ELR (cell line): ENCODE measurements at regions not wholly inside any gene's neighbourhood (a gene's known extent, or its start where the extent isn't known, plus 50 kb on each side); places are given as distances from the start of the nearest gene placed in this dataset.
"Not testable (repeated sequence)": the region's sequence is repeated elsewhere in the genome, so short reads cannot be mapped to it uniquely, and the experiment has no call there.

Source experiments
- DNase-seq: peaks from one replicate; pipeline ENCODE4 v3.0.0-alpha.2; 2015; ENCODE audit warnings: low read depth

DNA sequence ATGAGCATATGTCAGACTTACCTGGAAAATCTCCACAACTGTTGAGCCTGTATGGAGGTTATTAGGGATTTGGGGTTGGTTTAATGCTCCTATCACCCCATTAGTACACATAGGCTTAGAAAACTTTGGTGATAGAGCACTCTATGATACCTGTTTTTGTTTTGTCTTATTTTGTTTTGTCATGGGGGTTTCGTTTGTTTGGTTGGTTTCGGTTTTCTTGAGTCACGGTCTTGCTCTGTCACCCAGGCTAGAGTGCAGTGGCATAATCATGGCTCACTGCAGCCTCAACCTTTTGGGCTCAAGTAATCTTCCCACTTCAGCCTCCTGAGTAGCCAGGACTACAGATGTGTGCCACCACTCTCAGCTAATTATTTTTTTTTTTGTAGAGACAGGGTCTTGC is 70.0 kb downstream of the MZT1 start:
- DNase-seq = no peak

GRCh38 chr13:72656357-72656756 is 71.1 kb downstream of the MZT1 start:
- no peak for DNase-seq

DNA sequence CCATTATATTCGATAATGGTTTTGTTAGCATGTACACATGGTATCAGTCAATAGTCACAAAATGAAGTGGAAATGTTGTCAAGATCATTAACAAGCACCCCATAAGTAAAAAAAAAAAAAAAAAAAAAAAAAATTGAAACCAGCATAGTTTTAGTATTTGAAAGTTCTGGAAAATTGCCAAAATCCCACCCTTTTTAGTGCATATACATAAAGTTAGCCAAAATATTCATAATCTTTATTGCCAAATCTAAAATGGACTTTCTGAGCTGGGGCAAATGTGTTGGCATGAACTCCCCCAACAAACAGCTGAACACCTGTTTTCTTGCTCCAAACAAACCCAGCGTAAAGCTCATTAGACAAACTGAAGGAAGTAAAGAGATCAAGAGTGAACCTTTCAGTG is 73.9 kb downstream of the MZT1 start:
- no peak for DNase-seq

GRCh38 chr13:72652681-72653080 is 74.7 kb downstream of the MZT1 start:
- peak; percentile 42 for DNase-seq

GRCh38 chr13:72651144-72651543 is 76.3 kb downstream of the MZT1 start:
- peak; percentile 15 for DNase-seq

DNA sequence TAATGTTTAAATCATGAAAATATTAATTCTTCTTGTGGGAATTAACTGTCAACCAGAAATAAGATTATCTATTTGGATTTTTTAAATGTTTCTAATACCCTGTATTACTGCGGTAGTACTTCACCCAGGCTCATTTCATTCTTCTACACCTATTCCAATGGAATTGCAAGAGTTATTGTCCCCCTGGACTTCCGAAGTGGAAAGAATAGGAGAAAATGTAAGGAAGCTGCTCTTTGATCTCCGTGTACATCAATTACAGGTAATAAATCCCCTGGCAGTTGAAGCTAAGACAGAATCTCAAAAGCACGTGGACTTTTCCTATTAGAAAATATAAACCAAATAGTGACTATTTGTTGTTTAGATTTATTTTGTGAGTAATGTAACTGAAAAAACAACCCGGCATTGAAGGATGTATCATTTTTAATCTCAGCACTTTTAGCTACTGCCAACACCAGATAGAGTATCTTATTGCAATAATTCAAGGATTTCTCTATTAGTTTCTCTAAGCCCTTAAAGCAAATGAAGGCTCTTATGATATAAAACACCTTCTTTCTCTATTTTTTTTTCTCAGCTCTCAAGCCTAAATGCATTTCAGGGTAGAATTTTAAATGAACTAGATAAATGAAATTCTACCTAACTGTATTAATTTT is 77.3 kb downstream of the MZT1 start:
- no peak for DNase-seq

DNA sequence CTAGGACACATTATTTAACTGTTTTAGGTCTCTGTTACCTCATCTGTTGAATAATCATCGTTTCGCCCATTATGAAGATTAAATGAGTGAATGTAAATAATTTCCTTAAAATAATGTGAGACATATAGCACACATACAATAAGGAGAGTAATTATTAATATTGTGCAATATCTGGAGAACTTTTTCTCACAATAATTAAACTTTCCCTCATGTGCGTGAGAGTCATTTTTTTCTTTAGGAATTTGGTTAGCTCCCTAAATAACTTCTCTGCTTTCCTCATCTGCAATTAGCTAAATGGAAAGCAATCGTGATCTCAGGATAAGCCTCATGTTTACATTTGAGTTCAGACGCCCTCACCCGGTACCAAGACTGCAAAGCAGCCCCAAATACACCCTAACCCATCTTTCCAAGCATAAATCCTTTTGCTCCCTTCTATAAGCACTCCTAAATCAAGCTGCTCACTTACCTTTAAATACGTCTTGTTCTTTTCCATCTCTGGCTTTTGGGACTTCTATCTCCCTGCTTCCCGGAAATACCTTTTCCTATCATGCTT is 78.8 kb downstream of the MZT1 start:
- DNase-seq = peak; percentile 19

DNA sequence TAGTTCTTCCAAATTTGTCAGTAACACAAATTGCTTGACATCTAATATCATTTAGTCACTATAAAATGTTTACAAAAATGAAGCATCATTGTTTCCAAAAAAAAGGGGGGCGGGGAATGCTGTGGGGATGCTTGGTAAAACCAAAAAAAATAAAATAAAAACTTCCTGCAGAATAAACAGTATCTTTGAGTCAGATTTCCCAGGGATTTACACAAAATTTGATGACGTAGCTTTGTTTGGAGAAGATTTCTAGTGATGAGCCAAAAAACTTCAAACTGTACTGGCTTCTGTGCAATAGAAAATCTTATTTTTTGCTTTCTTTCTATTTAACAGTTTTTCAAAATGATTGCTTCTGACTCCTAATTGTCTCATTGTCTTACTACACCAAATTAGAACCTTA is 80.0 kb downstream of the MZT1 start:
- DNase-seq = no peak

- DNase-seq = no peak
These were observed 81.9 kb downstream of the MZT1 start for GRCh38 chr13:72645521-72645920.

GRCh38 chr13:72643311-72643989 is 84.0 kb downstream of the MZT1 start:
- peak; percentile 65 for DNase-seq

DNA sequence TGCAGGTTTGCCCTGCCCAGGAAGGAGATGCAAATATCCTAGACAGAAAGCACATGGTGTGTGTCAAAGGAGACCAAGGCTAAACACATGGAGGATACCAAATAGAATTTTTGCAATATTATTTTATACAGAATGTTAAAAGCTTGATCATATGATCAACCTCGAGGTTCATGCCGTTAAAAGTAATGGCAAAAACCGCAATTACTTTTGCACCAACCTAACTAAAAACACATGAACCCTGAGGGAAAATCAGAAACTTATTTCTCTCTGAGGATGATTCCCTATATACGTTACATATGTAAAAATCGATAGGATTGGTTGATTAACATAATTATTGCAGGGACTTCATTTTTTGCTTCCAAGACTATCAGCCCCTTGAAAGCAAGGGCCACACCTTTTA is 88.1 kb downstream of the MZT1 start:
- DNase-seq = no peak

GRCh38 chr13:72638059-72638815 is 89.2 kb downstream of the MZT1 start:
- DNase-seq = peak; percentile 15

DNA sequence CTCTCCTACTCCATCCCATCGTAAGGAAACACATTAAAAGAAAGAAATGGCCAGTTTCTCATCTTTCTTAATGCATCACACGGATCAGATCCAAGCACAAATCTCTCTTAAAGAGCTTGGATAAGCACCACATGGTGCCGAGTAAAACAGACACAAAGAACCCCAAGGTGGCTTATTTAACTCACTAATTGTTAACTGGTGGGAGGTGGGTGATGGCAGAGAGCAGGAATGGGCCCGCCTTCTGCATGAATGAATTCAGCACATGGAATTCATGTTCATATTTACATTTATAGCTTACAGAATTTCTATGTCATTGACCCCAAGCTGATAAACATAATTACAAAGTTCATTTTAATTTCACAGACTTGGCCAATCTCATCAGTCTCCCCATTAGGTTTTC is 89.9 kb downstream of the MZT1 start:
- no peak for DNase-seq

DNA sequence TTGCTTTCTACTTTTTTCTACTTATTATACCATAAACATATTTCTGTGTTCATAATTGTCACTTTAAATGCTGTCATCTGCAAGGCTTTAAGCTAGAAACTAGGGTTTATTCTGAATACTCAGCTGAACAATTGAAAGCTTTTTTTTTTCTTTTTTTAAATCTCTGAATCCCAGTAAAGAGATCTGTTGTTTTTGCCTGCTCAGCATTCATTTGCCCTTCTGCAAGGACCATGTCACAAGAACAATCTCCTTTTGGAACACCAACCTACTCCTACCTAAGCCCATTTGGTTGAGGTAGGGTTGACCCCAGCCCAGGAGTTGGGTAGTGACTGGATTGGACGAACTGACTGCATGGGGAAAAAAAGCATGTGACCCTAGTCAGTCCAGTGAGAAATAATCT is 92.6 kb downstream of the MZT1 start:
- no peak for DNase-seq

DNA sequence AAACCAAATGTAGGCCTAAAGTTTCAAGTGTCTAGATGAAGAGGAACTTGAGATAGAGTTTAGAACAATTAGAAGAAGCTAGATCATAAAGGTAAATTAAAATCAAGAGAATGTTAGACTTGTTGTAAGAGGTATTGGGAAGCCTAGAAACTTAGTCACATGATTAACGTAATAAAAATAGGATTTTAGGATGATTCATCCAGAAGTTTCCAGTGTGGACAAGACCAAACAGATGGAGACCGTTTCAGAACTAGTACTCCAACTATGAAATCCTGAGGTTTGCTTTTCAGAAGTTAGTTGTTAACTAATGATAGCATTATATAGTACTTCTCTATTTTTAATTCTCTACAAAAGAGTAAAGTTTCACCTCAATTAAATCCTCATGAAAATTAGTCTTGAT is 104.9 kb downstream of the MZT1 start:
- DNase-seq = no peak

DNA sequence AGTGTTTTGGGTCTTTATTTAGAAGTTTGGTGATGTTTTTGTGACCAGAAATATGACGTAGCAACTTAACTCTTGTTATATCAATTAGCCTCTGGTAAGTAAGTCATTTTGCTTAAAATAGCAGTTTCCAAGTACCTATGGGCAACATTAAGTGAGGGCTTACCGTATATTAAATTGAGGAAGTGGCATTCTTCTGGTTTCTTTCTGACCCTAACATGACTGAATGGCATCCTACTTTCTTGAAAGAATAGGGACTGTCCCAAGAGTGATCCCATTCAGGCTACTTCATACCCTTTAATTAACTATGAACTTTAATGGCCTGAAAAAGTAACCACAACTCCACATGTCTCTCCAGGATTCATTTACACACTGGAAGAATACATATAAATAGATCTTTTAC is 106.6 kb downstream of the MZT1 start:
- DNase-seq = no peak

GRCh38 chr13:72617951-72618350 is 109.5 kb downstream of the MZT1 start:
- no peak for DNase-seq

GRCh38 chr13:72617186-72617585 is 110.2 kb downstream of the MZT1 start:
- no peak for DNase-seq

DNA sequence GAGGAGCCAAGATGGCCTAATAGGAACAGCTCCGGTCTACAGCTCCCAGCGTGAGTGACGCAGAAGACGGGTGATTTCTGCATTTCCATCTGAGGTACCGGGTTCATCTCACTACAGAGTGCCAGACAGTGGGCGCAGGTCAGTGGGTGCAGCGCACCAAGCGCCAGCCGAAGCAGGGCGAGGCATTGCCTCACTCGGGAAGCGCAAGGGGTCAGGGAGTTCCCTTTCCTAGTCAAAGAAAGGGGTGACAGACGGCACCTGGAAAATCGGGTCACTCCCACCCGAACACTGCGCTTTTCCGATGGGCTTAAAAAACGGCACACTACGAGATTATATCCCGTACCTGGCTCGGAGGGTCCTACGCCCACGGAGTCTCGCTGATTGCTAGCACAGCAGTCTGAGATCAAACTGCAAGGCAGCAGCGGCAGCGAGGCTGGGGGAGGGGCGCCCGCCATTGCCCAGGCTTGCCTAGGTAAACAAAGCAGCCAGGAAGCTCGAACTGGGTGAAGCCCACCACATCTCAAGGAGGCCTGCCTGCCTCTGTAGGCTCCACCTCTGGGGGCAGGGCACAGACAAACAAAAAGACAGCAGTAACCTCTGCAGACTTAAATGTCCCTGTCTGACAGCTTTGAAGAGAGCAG is 117.1 kb downstream of the MZT1 start:
- DNase-seq = not testable (repeated sequence)

- no peak for DNase-seq
These were observed 128.2 kb downstream of the MZT1 start for GRCh38 chr13:72599178-72599743.

DNA sequence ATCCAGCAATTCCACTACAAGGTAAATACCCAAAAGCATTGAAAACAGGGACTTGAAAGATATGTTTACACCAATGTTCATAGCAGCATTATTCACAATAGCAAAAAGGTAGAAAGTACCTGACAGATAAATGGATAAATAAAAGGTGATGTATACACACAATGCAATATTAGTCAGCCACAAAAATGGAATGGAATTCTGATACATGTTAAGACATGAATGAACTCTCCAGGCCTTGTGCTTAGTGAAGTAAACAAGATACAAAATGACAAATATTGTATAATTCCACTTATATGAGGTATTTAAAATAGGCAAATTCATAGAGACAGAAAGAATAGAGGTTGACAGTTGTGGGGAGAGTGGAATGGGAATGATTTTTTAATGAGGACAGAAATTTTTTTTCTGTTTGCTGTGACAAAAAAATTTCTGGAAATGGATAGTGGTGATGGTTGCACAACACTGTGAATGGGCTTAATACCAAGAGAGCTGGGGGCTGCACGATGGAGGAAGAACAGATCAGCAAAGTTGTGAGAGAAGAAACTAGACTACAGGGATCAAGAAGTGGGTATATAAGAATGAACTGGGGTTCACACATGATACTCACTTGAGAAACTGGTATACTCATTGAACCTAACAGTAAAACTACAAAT is 137.2 kb downstream of the MZT1 start:
- DNase-seq = no peak

- DNase-seq = peak; percentile 8
These were observed 140.9 kb downstream of the MZT1 start for GRCh38 chr13:72586518-72586917.
